ENCODE measurements at regions not wholly inside any gene's neighbourhood (a gene's known extent, or its start where the extent isn't known, plus 50 kb on each side); places are given as distances from the start of the nearest gene placed in this dataset.
A peak's percentile ranks its signal among the peaks of the same experiment; 100 is the strongest.

DNA sequence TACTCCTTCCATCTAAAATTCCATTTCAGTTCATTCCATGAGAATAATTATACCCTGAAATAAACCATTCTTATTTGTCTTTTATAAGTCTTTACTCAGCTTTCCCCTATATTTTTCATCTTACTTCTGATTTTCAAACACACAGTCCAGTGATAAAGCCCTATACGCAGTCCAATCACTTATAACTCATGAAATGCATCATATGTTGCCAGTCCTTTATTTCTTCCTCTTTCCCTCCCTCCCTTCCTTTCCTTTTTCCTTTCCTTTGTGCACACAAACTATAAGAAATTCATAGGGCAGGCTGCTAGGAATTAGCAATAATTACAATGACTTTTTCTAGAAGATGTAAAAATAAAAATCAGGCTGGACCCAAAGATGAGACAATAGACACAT is 58.8 kb upstream of the RPS23 start:
- DNase-seq = no peak

DNA sequence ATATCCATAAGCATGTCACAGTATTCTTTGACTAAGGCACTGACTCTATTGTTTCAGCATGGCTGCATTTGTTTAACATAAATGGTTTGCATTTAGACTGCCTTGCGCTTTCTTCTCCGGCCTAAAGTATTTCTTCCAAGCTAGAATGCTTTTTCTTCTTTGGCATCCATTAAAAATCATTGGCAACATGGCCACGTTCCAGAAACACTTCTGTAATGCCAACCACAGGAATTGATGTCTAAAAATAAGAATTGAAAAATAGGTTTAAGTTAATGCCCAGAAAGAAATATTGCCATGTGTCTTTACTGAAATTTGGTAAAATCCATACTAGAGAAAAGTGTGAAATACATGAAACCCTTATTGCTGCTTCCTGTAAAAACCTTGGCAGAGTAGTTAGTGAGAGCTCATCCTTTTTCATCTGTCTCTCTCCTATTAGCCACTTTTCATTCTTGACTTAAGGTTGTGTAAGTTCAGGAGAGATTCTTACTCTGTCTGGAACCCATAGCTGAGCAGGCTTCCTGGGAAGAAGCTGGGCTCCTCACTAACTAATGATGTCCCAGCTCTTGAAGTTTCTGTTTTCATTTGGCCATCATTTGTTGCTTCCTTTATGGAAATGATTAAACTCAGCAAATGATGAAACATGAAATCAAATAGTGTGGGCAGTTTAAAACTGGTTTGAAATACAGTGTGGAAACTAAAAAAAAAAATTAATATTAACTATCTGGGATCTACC is 58.2 kb upstream of the RPS23 start:
- no peak for DNase-seq

GRCh38 chr5:82335806-82336205 is 57.7 kb upstream of the RPS23 start:
- no peak for DNase-seq

- DNase-seq = peak in 1 of 3 donors; percentile 89
Observed at GRCh38 chr5:82334856-82335255, 56.7 kb upstream of the RPS23 start.

DNA sequence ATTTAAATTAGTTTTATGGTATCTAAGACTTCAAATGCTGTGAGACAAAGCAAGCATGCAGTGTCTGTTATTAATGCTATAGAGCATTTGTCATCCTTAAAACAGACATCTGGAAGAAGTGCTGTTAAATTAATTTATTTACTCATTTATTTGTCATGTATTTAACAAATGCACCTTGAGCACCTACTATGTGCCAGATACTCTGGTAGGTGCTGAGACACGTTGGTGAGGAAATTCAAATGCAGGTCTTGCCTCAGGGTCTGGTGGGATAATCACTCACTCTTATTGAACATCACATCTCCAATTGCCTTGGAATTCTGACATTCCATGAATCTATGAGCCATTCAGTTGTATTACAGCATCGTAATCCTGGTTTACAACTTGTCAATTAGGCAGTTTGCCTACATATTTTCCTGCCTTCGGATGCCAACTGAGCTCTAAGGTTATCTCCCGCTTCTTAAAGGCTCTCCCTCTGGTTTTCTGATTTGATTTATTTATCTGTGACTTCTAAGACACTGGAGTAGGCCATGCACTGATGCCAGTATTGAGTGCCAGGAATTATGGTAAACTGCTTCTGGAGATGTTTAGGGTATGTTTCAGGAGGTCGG is 56.0 kb upstream of the RPS23 start:
- DNase-seq = no peak

GRCh38 chr5:82332886-82333615 is 54.9 kb upstream of the RPS23 start:
- DNase-seq = no peak

- DNase-seq = no peak
Observed at GRCh38 chr5:82332064-82332855, 54.1 kb upstream of the RPS23 start.

DNA sequence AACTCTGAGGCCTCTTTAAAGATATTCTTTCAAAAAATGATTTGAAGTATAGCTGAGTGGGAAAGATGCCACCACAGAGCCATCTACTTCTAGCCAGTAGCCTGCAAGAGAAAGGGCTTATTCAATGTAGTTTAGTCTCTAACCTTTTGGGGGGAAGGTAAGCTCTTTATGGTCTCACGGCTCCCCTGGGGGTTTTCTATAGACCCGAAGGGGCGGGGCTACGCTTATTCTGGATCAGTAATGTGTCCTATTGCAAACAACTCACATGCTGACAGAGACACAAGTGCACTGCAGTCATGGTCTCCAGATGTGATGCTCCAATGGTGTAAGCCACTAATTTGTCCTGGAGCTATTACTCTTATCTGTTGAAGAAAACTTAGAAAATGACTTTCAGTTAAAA is 53.4 kb upstream of the RPS23 start:
- DNase-seq = no peak

DNA sequence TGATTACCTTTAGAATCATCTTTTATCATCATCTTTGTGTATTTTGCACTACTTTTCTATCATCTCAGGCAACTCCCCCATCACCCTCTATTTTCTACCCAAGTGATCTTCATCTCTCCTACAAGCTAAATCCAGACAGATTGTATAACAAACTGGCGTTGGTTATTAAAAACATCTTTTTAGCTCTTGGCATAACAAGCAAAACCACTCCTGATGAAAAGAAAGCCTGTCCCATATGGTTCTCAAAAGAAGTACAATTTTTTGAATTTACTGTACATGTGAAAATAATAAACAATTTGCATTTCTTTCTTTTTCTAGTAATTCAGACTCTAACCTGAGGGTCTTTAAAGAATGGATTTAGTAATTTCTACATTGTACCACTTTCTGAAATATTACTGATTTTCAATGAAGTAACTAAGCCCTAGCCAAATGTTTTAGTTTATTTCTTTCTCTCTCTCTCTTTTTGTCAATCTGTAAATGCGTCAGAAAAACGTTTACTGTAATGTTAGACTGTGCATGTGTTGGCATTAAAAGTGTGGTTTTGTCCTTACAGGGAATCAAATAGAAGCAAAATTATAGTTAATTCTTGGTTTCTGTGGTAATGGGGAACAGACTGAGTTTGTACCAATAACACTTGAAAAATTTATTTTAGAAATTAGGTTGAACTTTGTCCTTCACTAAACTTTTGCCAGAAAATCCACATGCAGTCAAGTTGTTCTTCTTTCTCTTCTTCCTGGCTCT is 52.5 kb upstream of the RPS23 start:
- DNase-seq = no peak

GRCh38 chr5:82329393-82329792 is 51.2 kb upstream of the RPS23 start:
- DNase-seq = no peak
